ENCODE measurements at regions not wholly inside any gene's neighbourhood (a gene's known extent, or its start where the extent isn't known, plus 50 kb on each side); places are given as distances from the start of the nearest gene placed in this dataset.

DNA sequence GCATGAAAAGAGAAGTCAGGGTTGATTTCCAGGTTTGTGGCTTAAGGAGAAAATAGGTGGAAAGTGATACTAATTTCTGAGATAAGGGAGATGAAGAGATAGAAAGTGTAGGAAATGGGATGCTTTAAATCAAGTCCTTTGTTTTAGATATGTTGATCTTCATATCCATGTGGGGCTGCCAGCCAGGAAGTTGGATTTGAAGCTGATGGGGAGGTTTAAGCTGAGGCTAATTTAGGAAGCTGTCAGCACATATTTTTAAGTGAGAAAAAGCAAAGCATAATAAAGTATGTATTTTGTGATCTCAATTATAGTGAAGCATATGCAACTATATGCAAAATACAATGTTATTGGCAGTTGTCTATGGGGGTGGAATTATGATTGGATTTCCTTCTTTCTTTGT lies 428.4 kb downstream of the CSNK1G3 start:
- TF ChIP-seq, protein P1, sequence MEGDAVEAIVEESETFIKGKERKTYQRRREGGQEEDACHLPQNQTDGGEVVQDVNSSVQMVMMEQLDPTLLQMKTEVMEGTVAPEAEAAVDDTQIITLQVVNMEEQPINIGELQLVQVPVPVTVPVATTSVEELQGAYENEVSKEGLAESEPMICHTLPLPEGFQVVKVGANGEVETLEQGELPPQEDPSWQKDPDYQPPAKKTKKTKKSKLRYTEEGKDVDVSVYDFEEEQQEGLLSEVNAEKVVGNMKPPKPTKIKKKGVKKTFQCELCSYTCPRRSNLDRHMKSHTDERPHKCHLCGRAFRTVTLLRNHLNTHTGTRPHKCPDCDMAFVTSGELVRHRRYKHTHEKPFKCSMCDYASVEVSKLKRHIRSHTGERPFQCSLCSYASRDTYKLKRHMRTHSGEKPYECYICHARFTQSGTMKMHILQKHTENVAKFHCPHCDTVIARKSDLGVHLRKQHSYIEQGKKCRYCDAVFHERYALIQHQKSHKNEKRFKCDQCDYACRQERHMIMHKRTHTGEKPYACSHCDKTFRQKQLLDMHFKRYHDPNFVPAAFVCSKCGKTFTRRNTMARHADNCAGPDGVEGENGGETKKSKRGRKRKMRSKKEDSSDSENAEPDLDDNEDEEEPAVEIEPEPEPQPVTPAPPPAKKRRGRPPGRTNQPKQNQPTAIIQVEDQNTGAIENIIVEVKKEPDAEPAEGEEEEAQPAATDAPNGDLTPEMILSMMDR (IDR thresholded peaks at IDR 0.05), result no peak
- TF ChIP-seq POLR2AphosphoS5 (IDR thresholded peaks at IDR 0.05), result no peak
- no peak for TF ChIP-seq EP300 (IDR thresholded peaks at IDR 0.05)
